ENCODE measurements at regions not wholly inside any gene's neighbourhood (a gene's known extent, or its start where the extent isn't known, plus 50 kb on each side); places are given as distances from the start of the nearest gene placed in this dataset.

DNA sequence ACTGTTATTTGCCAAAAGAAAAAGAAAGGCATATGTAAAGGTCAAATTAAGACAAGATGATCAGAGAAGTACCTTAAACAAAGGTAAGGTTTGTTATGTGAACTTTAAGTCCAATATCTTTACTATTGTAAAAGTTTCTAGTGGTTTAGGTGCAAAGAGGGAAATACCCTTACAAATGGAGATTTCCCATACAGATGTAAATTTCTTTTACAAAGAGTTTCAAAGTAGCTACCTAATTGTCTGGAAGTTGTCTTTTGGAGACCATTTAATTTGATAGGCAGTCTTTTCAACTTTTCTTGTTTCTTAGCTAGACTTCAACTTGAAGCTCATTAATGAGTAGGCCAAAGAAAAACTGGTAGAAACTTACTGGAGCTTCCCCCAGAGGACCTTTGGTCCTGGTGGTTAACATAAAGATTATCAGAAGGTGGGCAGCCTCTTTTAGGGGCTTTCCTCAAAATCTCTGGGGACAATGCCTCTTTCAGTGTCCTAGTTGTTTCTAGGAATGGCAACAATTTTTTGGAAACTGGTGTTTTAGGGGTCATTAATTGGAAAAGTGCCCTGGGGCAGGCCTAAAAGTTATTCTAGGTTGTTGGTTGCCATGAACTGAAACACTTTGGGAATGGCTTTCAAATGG lies 297.3 kb downstream of the GUCY2F start:
- TF ChIP-seq, protein P1, sequence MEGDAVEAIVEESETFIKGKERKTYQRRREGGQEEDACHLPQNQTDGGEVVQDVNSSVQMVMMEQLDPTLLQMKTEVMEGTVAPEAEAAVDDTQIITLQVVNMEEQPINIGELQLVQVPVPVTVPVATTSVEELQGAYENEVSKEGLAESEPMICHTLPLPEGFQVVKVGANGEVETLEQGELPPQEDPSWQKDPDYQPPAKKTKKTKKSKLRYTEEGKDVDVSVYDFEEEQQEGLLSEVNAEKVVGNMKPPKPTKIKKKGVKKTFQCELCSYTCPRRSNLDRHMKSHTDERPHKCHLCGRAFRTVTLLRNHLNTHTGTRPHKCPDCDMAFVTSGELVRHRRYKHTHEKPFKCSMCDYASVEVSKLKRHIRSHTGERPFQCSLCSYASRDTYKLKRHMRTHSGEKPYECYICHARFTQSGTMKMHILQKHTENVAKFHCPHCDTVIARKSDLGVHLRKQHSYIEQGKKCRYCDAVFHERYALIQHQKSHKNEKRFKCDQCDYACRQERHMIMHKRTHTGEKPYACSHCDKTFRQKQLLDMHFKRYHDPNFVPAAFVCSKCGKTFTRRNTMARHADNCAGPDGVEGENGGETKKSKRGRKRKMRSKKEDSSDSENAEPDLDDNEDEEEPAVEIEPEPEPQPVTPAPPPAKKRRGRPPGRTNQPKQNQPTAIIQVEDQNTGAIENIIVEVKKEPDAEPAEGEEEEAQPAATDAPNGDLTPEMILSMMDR (IDR thresholded peaks at IDR 0.05): no peak
- TF ChIP-seq POLR2A (IDR thresholded peaks at IDR 0.05): no peak
